C4-2B (cell line): ENCODE measurements at regions not wholly inside any gene's neighbourhood (a gene's known extent, or its start where the extent isn't known, plus 50 kb on each side); places are given as distances from the start of the nearest gene placed in this dataset.

Experiments
- H3K27ac ChIP-seq: fragments of 450-650 bp; 2 replicates; pipeline ENCODE4 v1.5.1; 2017
- ZFX ChIP-seq: fragments of 450-650 bp; IDR thresholded peaks from 2 replicates; pipeline ENCODE4 v1.6.1; 2017
- TF ChIP-seq, protein P1 (sequence below): fragments of 450-650 bp; conservative IDR thresholded peaks from 2 replicates; pipeline ENCODE4 v1.5.1; 2017; ENCODE audit warnings: mild to moderate bottlenecking

DNA sequence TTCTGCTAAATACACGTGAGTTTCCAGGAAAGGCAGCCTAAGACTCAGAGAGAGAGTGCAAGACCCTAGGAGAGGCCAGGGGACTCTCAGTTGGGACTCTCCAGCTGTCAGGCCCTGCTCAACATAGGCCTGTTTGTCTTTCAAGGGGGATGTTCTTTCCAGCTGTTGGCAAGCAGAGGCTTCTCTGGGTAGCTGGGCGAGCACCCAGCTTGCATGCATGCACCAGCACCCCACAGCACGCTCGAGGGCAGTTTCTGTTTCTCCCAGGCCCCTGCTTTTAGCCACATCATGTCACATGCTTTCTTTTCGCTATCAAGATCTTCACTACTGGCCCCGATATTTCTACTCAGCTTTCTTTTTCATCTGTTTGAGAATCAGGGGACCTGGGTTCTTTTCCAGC, 479.3 kb upstream of the HS6ST1 start:
- no peak for TF ChIP-seq ZFX
- TF ChIP-seq, protein P1, sequence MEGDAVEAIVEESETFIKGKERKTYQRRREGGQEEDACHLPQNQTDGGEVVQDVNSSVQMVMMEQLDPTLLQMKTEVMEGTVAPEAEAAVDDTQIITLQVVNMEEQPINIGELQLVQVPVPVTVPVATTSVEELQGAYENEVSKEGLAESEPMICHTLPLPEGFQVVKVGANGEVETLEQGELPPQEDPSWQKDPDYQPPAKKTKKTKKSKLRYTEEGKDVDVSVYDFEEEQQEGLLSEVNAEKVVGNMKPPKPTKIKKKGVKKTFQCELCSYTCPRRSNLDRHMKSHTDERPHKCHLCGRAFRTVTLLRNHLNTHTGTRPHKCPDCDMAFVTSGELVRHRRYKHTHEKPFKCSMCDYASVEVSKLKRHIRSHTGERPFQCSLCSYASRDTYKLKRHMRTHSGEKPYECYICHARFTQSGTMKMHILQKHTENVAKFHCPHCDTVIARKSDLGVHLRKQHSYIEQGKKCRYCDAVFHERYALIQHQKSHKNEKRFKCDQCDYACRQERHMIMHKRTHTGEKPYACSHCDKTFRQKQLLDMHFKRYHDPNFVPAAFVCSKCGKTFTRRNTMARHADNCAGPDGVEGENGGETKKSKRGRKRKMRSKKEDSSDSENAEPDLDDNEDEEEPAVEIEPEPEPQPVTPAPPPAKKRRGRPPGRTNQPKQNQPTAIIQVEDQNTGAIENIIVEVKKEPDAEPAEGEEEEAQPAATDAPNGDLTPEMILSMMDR: no peak
- no peak overlapping the region for H3K27ac ChIP-seq

DNA sequence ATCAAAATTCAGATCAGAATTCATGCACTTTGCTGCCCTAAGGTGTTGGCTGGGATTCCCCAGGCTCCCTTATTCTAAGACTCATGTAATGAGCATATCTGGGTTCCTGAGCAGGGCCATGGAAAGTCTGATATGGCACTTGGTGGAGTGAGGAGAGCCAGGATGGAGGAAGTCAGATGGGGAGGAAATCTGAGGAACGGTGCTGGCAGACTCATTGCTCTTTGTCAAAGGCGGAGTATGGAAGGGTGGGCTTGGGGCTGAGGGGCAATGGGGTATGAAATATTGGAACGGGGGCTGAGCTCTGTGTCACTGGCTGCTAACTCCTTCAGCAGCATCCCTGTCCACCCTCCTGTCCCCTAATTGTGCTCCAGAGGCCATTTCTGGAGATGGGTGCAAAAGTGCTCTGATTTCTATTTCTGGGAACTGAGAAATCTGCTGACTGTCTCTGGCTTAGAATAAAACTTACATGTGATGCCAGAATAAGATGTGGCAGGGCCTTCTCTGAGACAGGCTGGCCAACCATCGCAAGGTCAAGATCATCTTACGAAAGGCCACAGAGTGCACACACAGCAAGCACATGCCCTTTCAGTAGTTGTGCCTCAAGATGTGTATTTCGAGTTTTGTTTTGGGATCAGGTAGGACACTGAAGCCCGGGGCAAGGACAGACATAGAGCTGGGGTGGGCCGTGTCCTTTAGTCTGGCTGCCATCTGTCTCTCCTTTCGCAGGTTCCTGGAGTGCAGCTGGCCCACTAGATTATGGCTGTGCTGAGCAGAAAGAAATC, 480.0 kb upstream of the HS6ST1 start:
- no peak overlapping the region for H3K27ac ChIP-seq
- no peak for TF ChIP-seq ZFX
- TF ChIP-seq, protein P1: no peak

DNA sequence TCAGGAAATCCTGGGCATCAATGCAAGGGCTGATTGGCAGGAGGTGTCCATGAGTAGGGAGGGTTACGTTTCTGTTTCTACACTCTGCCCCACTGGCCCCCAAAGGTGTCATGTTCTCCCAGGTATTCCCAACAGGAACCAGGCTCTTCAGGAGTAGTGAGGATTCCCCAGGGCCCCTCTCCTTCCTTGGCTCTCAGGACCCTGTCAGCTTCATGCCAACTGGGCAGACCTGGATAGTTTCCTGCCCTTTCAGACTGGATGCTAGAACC, 480.6 kb upstream of the HS6ST1 start:
- TF ChIP-seq, protein P1: no peak
- no peak for TF ChIP-seq ZFX
- H3K27ac ChIP-seq: no peak overlapping the region

DNA sequence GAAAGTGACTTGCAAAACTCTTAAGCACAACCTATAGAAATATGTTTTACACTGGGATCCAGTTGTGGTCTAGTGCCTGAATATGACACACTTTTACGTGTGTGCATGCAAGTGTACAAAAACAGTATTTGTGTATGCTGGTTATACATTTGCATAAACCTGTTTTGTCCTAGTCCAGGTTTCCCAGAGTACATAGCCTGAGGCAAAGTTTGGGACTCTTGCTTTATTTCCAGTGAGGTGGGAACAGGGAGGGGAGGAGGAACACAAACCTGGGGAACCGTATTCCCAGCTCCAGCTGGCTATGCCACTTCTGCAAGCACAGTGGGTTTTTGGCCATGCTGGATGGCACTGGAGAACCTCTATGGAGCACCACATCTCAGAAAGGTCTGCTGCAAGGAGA, 481.1 kb upstream of the HS6ST1 start:
- no peak for TF ChIP-seq ZFX
- TF ChIP-seq, protein P1: no peak
- no peak overlapping the region for H3K27ac ChIP-seq

DNA sequence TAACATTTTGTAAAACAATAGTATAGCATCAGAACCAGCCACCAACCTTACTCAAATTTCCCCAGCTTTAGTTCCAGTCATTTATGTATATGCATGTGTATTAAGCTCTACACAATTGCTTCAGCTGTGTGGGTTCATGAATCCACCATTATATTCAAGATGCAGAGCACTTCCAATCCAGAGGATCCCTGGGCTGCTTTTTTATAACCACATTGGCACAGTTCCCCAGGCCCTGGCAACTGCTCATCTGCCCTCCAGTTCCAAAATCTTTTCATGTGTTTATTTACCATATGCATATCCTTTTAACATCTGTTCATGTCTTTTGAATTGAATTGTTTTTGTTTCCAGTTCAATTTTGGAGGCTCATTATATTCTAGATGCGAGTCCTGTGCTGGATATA, 482.9 kb upstream of the HS6ST1 start:
- H3K27ac ChIP-seq: no peak overlapping the region
- TF ChIP-seq, protein P1: no peak
- TF ChIP-seq ZFX: no peak

DNA sequence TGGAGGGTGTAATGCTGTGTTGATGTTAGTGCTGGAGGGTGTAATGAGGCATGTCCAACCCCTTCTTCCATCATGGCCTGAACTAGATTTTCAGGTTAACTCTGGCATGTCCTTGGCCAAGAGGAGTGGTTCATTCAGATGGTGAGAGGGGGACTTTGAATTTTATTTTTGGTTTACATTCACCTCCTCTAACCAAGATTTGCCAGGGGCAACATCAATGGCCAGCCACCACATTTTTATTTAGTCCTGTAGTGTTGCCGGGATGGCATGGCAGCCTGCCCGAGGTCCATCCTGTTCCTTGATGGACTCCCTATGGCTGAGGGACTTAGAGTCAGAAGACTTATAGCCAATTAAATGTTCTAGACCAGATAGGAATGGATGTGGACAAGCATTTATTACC, 484.6 kb upstream of the HS6ST1 start:
- no peak overlapping the region for H3K27ac ChIP-seq
- TF ChIP-seq, protein P1: no peak
- no peak for TF ChIP-seq ZFX

DNA sequence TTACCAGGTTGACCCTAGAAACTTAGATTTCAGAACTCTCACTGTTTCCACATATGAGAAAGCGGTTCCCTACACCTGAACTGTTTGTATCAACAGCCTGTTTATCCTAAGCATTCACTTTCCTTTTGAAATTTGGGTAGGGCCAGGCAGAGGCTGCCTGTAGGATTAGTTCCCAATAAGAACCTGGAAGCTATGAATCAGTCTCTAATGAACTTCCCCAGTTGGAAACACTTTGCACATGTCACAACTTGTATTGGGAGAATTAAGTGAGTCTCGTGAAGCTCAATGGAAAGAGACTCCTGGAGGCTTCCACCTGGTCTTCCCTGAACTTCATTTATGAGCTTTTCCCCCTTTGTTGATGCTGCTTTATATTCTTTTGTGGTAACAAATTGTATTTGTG, 486.6 kb upstream of the HS6ST1 start:
- TF ChIP-seq ZFX: no peak
- TF ChIP-seq, protein P1: no peak
- no peak overlapping the region for H3K27ac ChIP-seq
